ENCODE measurements at regions not wholly inside any gene's neighbourhood (a gene's known extent, or its start where the extent isn't known, plus 50 kb on each side); places are given as distances from the start of the nearest gene placed in this dataset.

GRCh38 chr1:80915491-80915890, 885.2 kb upstream of the ADGRL2 start:
- Histone ChIP-seq H3K9ac (ENCODE audit: insufficient read depth, low read depth, low read length) (no peak overlapping the region), H3K4me2 (ENCODE audit: low read depth, low read length) (no peak overlapping the region), H3K4me3 (replicated peaks in 1 of 3; ENCODE audit: insufficient read depth in 1 of 3, low read depth in 2 of 3, low read length in 3 of 3) (no peak overlapping the region), H3K9me3 (ENCODE audit: low read length) (peaks cover 75% of the 10 kb centered on the region), H3K4me1 (ENCODE audit: insufficient read depth, low read length) (no peaks in the 10 kb centered on the region), H3K27ac (ENCODE audit: extremely low read length, insufficient read depth, low read length) (no peak overlapping the region), H3K36me3 (replicated peaks in 1 of 2; ENCODE audit: control insufficient read depth in 1 of 2, insufficient read depth in 2 of 2, low read length in 2 of 2) (no peaks in the 10 kb centered on the region), H4K20me1 (ENCODE audit: insufficient read depth, low read length) (no peaks in the 10 kb centered on the region), H3K79me2 (ENCODE audit: insufficient read depth, low read length) (no peaks in the 10 kb centered on the region), H3K27me3 (ENCODE audit: control insufficient read depth in 1 of 2, insufficient read depth in 2 of 2, low read length in 2 of 2) (no peaks in the 10 kb centered on the region), H2AFZ (ENCODE audit: low read length) (no peak overlapping the region)
- ATAC-seq (no peak), FAIRE-seq (no peak), DNase-seq (ENCODE audit: low spot score) (no peak)
- ChIA-PET CTCF (ENCODE audit: low intra/inter-chr PET ratio, low total read pairs) (no interaction called here), POLR2A (no interaction called here)
- in situ Hi-C loops (cut with HindIII; ENCODE audit: extremely low pct_ligation_motif_present, low pct_unique_long_range_greater_than_20kb) (no loop called here), intact Hi-C loops (cut with micrococcal nuclease; ENCODE audit: unreplicated experiment) (no loop called here)
- BruUV-seq (replicated peaks) = no TSS peak
- TF ChIP-seq CHD2 (IDR thresholded peaks at IDR 0.05; ENCODE audit: low read depth, low read length) (no peak), ZNF432 (CRISPR knock-in tag; IDR thresholded peaks at IDR 0.05; ENCODE audit: borderline replicate concordance) (no peak), GATA4 (IDR thresholded peaks at IDR 0.05; ENCODE audit: borderline replicate concordance, low read depth) (no peak), ZNF460 (CRISPR knock-in tag; IDR thresholded peaks at IDR 0.05; ENCODE audit: borderline replicate concordance) (no peak), JUN (CRISPR knock-in tag; IDR thresholded peaks at IDR 0.05) (no peak), MXI1 (IDR thresholded peaks at IDR 0.05; ENCODE audit: borderline replicate concordance, low read depth, low read length) (no peak), ZNF367 (CRISPR knock-in tag; IDR thresholded peaks at IDR 0.05; ENCODE audit: borderline replicate concordance) (no peak), ZNF136 (CRISPR knock-in tag; IDR thresholded peaks at IDR 0.05; ENCODE audit: low read depth) (no peak), TRIM22 (IDR thresholded peaks at IDR 0.05) (no peak)
- TF ChIP-seq, protein P1, sequence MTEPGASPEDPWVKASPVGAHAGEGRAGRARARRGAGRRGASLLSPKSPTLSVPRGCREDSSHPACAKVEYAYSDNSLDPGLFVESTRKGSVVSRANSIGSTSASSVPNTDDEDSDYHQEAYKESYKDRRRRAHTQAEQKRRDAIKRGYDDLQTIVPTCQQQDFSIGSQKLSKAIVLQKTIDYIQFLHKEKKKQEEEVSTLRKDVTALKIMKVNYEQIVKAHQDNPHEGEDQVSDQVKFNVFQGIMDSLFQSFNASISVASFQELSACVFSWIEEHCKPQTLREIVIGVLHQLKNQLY (CRISPR knock-in tag; IDR thresholded peaks at IDR 0.05) = no peak

Data from HepG2 (cell line).